ENCODE measurements at regions not wholly inside any gene's neighbourhood (a gene's known extent, or its start where the extent isn't known, plus 50 kb on each side); places are given as distances from the start of the nearest gene placed in this dataset.

DNA sequence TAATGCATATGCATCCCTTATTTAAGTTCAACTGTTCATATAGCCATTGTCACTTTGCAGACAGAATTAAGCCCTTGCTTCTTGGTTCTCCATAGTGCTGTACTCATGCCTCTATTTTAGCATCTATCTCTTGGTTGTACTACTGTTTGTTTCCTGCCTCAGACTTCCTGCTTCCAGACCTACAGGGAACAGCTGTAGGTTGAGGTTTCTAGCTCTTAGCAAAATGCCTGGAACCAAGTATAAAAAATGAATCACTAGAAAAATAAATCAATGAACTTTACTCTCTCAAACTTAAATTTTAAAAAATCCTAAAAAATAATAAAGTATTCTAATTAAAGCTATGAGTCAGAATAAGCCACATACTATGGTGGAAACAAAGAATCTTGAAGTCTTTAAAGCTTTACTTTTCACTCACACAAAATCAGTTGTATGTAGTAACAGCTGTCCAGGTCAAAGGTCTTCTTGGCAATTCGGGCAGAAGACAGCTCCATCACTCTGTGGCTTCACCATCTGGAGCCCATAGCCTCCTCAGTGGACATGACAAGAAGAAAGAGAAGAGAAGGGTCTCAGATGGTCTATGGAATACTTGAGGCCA lies 1228.1 kb upstream of the GYPC start:
- no peaks in the 10 kb centered on the region for H3K4me1 Mint-ChIP-seq
- POLR2A ChIA-PET, result no interaction called here
- DNase-seq, result no peak
- H3K27ac Mint-ChIP-seq, result no peak overlapping the region
- H3K4me3 Mint-ChIP-seq, result no peak overlapping the region
- H3K9me3 Mint-ChIP-seq, result peaks cover 2% of the 10 kb centered on the region
- no peaks in the 10 kb centered on the region for H3K36me3 Mint-ChIP-seq (ENCODE audit: low read depth)
- CTCF ChIA-PET, result no interaction called here
- H3K27me3 Mint-ChIP-seq, result no peaks in the 10 kb centered on the region

DNA sequence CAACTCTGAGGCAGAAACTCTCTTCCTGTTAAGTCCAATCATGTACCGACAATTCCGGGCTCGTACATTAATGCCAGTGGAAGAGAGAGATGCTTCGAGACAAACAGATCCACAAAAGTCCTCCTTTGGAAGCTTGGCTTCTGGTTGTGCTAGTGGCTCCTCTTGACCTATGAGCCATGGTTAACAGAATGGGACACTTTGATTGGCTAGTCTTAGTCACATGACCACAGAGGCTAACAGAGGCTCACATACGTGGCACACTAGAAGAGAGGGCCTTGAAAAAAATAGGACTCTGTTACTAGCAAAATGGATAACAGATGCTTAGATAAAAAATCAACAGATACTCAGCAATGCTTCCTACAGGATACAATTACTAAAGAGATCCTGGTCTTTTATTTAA lies 1211.9 kb upstream of the GYPC start:
- no peaks in the 10 kb centered on the region for H3K27me3 Mint-ChIP-seq
- POLR2A ChIA-PET, result no interaction called here
- no peaks in the 10 kb centered on the region for H3K4me1 Mint-ChIP-seq
- no peaks in the 10 kb centered on the region for H3K9me3 Mint-ChIP-seq
- no peak overlapping the region for H3K27ac Mint-ChIP-seq
- H3K4me3 Mint-ChIP-seq, result no peak overlapping the region
- no peaks in the 10 kb centered on the region for H3K36me3 Mint-ChIP-seq (ENCODE audit: low read depth)
- no peak for DNase-seq
- CTCF ChIA-PET, result no interaction called here

- Mint-ChIP-seq H3K27ac (no peak overlapping the region), H3K4me3 (no peak overlapping the region), H3K27me3 (no peaks in the 10 kb centered on the region), H3K9me3 (no peaks in the 10 kb centered on the region), H3K36me3 (ENCODE audit: low read depth) (no peaks in the 10 kb centered on the region), H3K4me1 (no peaks in the 10 kb centered on the region)
- POLR2A ChIA-PET, result no interaction called here
- CTCF ChIA-PET, result no interaction called here
- no peak for DNase-seq
Measured at GRCh38 chr2:125445495-125445894, 1210.5 kb upstream of the GYPC start.

DNA sequence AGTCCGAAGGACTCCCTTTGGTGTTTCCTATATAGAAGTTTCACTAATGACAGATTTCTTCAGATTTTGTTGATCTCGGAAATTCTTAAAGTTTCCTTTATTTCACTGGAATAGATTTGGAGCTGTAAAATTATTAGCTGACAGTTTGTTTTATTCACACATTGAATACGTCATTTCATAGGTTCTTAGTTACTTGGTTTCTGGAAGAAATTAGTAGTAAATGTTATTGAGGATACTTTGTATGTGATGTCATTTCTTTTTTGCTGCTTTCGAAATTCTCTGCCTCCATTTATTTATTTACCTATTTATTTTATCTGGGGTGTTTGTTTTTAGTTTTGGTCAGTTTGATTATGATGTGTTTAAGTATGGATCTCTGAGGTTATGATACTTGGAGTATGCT lies 1205.9 kb upstream of the GYPC start:
- ChIA-PET CTCF (no interaction called here), POLR2A (no interaction called here)
- H3K27ac Mint-ChIP-seq, result no peak overlapping the region
- H3K27me3 Mint-ChIP-seq, result no peaks in the 10 kb centered on the region
- no peaks in the 10 kb centered on the region for H3K36me3 Mint-ChIP-seq (ENCODE audit: low read depth)
- no peak for DNase-seq
- H3K9me3 Mint-ChIP-seq, result peaks cover 3% of the 10 kb centered on the region
- H3K4me3 Mint-ChIP-seq, result no peak overlapping the region
- H3K4me1 Mint-ChIP-seq, result no peaks in the 10 kb centered on the region

- H3K27ac Mint-ChIP-seq, result no peak overlapping the region
- POLR2A ChIA-PET, result no interaction called here
- no peaks in the 10 kb centered on the region for H3K36me3 Mint-ChIP-seq (ENCODE audit: low read depth)
- peaks cover 3% of the 10 kb centered on the region for H3K9me3 Mint-ChIP-seq
- no peak overlapping the region for H3K4me3 Mint-ChIP-seq
- H3K4me1 Mint-ChIP-seq, result no peaks in the 10 kb centered on the region
- CTCF ChIA-PET, result no interaction called here
- DNase-seq, result no peak
- H3K27me3 Mint-ChIP-seq, result no peaks in the 10 kb centered on the region
Measured at GRCh38 chr2:125455110-125455509, 1200.8 kb upstream of the GYPC start.

- DNase-seq, result no peak
- CTCF ChIA-PET, result no interaction called here
- Mint-ChIP-seq H3K9me3 (peaks cover 3% of the 10 kb centered on the region), H3K27me3 (no peaks in the 10 kb centered on the region), H3K27ac (no peak overlapping the region), H3K4me1 (no peaks in the 10 kb centered on the region), H3K4me3 (no peak overlapping the region), H3K36me3 (ENCODE audit: low read depth) (no peaks in the 10 kb centered on the region)
- POLR2A ChIA-PET, result no interaction called here
Measured at GRCh38 chr2:125456693-125457363, 1199.1 kb upstream of the GYPC start.

DNA sequence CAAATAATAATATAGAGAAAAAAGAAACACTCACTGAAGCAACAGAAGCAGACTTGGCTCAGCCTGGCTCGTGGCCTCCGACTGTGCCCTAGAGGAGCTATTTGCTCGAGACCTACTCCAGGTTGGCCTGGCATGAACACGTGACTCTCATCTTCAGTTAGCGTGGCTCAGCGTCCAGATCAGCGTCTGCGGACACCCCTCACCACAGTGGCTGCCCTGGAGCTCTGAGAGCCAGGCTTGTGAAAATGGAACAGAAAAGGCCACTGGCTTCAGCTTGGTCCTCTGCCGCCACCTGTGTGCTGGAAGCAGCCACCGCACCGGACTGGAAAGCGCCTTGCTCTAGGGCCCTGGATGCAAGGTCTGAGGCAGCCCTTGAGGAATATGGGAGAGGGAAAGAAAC lies 1184.0 kb upstream of the GYPC start:
- ChIA-PET CTCF (no interaction called here), POLR2A (no interaction called here)
- Mint-ChIP-seq H3K9me3 (peaks cover 11% of the 10 kb centered on the region), H3K36me3 (ENCODE audit: low read depth) (no peaks in the 10 kb centered on the region), H3K27ac (no peak overlapping the region), H3K27me3 (no peaks in the 10 kb centered on the region), H3K4me3 (no peak overlapping the region), H3K4me1 (no peaks in the 10 kb centered on the region)
- DNase-seq, result no peak

DNA sequence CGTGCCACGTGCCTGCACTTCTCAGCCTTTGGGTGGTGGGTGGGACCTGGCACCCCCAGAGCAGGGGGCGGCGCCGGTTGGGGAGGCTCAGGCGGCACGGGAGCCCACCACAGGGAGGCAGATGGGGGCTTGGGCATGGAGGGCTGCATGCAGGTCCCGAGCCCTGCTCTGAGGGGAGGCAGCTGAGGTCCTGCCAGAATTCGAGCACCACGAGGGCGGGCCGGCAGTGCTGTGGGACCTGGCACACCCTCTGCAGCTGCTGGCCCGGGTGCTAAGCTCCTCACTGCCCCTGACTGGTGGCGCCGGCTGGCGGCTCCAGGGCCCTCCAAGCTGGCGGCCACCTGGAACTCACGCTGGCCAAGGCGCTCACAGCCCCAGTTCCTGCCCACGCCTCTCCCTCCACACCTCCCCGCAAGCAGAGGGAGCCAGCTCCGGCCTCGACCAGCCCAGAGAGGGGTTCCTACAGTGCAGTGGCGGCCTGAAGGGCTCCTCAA lies 1176.8 kb upstream of the GYPC start:
- Mint-ChIP-seq H3K27ac (no peak overlapping the region), H3K9me3 (peaks cover 20% of the 10 kb centered on the region), H3K36me3 (ENCODE audit: low read depth) (no peaks in the 10 kb centered on the region), H3K4me1 (no peaks in the 10 kb centered on the region), H3K27me3 (no peaks in the 10 kb centered on the region), H3K4me3 (no peak overlapping the region)
- CTCF ChIA-PET, result no interaction called here
- POLR2A ChIA-PET, result no interaction called here
- no peak for DNase-seq

DNA sequence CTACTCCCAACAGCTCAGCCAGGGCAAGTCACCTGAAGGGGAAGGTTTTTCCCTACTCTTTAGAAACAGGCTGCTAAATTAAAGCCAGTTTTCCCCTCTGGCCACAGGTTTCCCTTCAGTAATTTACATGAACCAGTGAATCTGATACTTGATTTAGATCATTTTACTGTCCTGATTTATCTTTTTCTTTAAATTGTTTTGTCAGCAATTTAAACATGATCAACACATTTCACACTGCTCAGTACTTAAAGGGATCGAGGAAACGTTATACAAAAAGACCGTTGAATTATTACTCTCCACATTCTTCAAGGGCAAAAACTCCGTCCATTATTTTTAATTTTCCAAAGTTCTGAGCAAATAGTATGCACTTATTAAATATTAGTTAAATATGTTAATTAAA lies 1165.7 kb upstream of the GYPC start:
- no peaks in the 10 kb centered on the region for H3K4me1 Mint-ChIP-seq
- no peak overlapping the region for H3K4me3 Mint-ChIP-seq
- no peaks in the 10 kb centered on the region for H3K36me3 Mint-ChIP-seq (ENCODE audit: low read depth)
- peaks cover 10% of the 10 kb centered on the region for H3K9me3 Mint-ChIP-seq
- no peaks in the 10 kb centered on the region for H3K27me3 Mint-ChIP-seq
- no peak for DNase-seq
- ChIA-PET POLR2A (interaction anchor here (0.6 kb wide), 1 partner anchor 108 kb away, joined by 3 read pairs; no protein-coding TSS in a partner anchor), CTCF (no interaction called here)
- no peak overlapping the region for H3K27ac Mint-ChIP-seq

- ChIA-PET POLR2A (no interaction called here), CTCF (no interaction called here)
- no peak for DNase-seq
- Mint-ChIP-seq H3K4me3 (no peak overlapping the region), H3K27me3 (no peaks in the 10 kb centered on the region), H3K9me3 (peaks cover 10% of the 10 kb centered on the region), H3K36me3 (ENCODE audit: low read depth) (no peaks in the 10 kb centered on the region), H3K4me1 (no peaks in the 10 kb centered on the region), H3K27ac (no peak overlapping the region)
Measured at GRCh38 chr2:125491663-125492062, 1164.3 kb upstream of the GYPC start.

- POLR2A ChIA-PET, result no interaction called here
Measured at GRCh38 chr2:125512313-125512712, 1143.6 kb upstream of the GYPC start.

GRCh38 chr2:125516496-125517109 lies 1139.4 kb upstream of the GYPC start:
- DNase-seq, result peak; percentile 6
- ChIA-PET POLR2A (interaction anchor here (0.6 kb wide), 1 partner anchor 383 kb away, joined by 3 read pairs; no protein-coding TSS in a partner anchor), CTCF (interaction anchor here (0.7 kb wide), 1 partner anchor 62 kb away, joined by 3 read pairs; no protein-coding TSS in a partner anchor)
- no peaks in the 10 kb centered on the region for H3K27me3 Mint-ChIP-seq
- H3K4me3 Mint-ChIP-seq, result no peak overlapping the region
- H3K36me3 Mint-ChIP-seq (ENCODE audit: low read depth), result no peaks in the 10 kb centered on the region
- H3K9me3 Mint-ChIP-seq, result peaks cover 4% of the 10 kb centered on the region
- H3K4me1 Mint-ChIP-seq, result no peaks in the 10 kb centered on the region
- H3K27ac Mint-ChIP-seq, result no peak overlapping the region

More at GRCh38 chr2:125512313-125512712, 1143.6 kb upstream of the GYPC start:
- Mint-ChIP-seq H3K9me3 (no peaks in the 10 kb centered on the region), H3K27ac (no peak overlapping the region), H3K4me1 (no peaks in the 10 kb centered on the region), H3K36me3 (ENCODE audit: low read depth) (no peaks in the 10 kb centered on the region), H3K4me3 (no peak overlapping the region), H3K27me3 (no peaks in the 10 kb centered on the region)
- DNase-seq, result no peak
- CTCF ChIA-PET, result no interaction called here

DNA sequence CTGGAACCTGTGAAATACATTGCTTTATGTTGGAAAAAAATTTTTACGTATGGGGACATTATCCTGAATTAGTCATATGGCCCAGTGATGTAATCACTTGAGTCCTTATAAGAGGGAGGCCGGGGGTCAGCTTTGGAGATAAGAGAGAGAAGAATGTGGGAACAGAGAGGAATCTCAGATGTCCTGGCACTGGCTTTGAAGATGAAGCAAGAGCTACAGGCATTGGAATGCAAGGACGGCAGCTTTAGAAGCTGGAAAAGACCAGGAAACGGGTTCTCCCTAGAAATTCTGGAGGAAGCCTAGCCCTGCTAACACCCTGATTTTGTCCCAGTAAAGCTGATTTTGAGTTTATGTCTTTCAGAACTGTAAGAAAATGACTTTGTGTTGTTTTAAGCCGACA lies 1129.9 kb upstream of the GYPC start:
- ChIA-PET CTCF (no interaction called here), POLR2A (no interaction called here)
- Mint-ChIP-seq H3K27ac (no peak overlapping the region), H3K36me3 (ENCODE audit: low read depth) (no peaks in the 10 kb centered on the region), H3K4me1 (no peaks in the 10 kb centered on the region), H3K9me3 (peaks cover 4% of the 10 kb centered on the region), H3K27me3 (no peaks in the 10 kb centered on the region), H3K4me3 (no peak overlapping the region)
- no peak for DNase-seq

DNA sequence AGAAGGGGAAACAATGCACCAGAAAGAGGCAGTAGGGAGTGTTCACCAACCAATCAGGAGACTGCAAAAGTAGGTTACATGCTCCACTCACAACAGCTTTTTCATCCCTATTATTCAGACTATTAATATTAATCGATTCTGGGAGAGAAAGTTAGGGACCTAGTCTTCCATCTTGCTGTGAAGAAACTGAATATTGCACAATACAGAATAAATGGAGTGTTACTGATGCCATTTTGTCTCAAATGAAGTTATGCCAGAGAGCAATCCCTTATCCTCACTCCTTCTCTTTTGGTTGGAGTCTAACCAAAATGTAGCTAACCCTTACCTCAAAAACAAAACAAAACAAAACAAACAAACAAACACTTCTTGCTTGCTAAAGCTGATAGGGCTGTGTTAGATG lies 1120.9 kb upstream of the GYPC start:
- Mint-ChIP-seq H3K9me3 (peaks cover 2% of the 10 kb centered on the region), H3K27me3 (no peaks in the 10 kb centered on the region), H3K36me3 (ENCODE audit: low read depth) (no peaks in the 10 kb centered on the region), H3K4me3 (no peak overlapping the region), H3K4me1 (no peaks in the 10 kb centered on the region), H3K27ac (no peak overlapping the region)
- no peak for DNase-seq
- ChIA-PET POLR2A (no interaction called here), CTCF (no interaction called here)
